Stimulated activated CD4-positive, alpha-beta T cell treated with anti-CD3 and anti-CD28 coated beads, Interleukin-1b, Interleukin-23, amount 100 ng/mL, for 24 hours (primary cell): ENCODE measurements at regions not wholly inside any gene's neighbourhood (a gene's known extent, or its start where the extent isn't known, plus 50 kb on each side); places are given as distances from the start of the nearest gene placed in this dataset.
"Not testable (repeated sequence)": the region's sequence is repeated elsewhere in the genome, so short reads cannot be mapped to it uniquely, and the experiment has no call there.

ENCODE experiments used
- DNase-seq, 4 experiments: peaks; one replicate each; pipeline ENCODE4 v3.0.0-alpha.2; 2020; ENCODE audit warnings: low read depth in 4 of 4, low spot score in 1 of 4

- no peak for DNase-seq
Observed at GRCh38 chr6:114955363-114955762, 612.5 kb upstream of the HS3ST5 start.

DNA sequence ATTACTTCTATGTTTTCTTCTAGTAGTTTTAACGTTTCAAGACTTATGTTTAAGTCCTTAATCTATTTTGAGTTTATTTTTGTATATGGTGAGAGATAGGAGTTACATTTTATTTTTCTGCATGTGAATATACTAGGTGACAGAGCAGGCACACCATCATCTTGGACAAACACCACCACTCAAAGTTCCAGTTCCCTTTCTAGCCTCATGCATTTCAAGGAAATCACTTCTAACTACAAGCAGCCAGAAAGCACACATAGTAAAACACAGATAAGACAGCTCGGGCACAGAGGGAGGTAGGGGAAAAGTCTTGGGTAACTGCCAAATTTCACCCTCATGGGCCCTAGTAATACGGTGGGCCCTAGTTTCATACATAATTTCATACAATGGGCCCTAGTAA is 609.4 kb upstream of the HS3ST5 start:
- DNase-seq, result no peak

GRCh38 chr6:114945392-114945791 is 602.6 kb upstream of the HS3ST5 start:
- no peak for DNase-seq

GRCh38 chr6:114941078-114941477 is 598.3 kb upstream of the HS3ST5 start:
- DNase-seq, result no peak

GRCh38 chr6:114940181-114940580 is 597.4 kb upstream of the HS3ST5 start:
- DNase-seq, result no peak

DNA sequence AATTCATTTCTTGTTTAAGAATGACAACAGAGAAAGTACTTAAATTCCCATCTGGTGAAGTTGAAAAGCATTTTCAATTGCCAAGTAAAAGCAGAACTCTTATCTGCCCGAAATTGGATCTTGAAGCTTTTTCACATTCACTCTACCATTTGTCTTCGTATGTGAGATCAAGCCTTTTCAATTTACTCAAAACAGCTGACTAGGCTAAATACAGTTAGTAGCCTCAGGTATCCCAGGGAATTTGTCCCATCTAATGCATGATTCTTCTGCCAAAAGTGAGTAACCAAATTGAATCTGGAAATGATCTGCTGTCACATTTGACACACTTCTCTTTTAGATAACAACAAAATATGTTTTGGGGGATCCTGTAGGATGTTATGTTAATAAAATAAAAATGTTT is 596.8 kb upstream of the HS3ST5 start:
- DNase-seq, result no peak

DNA sequence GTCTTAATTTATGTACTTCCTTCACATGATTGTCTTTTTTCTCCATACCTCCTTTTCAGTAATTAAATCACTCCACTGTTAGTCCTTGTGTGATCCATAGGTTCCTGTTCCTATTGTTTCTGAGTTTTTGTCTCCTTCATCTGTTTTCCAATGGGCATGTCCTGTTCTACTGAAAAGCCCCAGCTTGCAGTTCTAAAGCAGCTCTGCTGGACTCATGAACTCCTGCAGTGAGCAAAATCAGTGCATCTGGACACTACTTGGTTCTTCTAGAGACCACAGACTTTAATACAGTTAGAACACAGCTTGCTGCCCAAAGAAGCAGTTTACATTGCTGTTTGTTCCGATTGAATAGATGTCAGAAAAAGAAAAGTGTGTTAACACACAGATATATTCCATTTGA is 593.3 kb upstream of the HS3ST5 start:
- no peak for DNase-seq

DNA sequence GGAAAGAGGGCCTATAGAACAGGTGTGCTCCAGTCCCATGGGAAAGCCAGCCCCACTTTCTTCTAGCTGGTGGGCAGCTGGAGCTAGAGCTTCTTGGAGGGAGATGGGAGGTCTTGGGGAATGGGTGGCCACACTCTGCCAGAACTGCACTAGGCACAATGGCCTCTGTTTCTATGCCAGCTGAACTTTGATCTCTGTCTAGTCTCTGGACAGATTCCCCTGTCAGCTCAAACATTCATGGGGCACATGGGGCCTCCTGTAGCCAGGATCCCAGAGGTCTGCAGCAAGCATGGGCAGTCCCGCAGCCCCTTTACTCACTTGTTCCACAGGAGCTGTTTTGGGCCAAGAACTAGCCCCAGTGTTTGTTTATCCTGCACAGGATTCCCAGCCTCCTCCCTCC is 591.3 kb upstream of the HS3ST5 start:
- no peak for DNase-seq

- not testable (repeated sequence) for DNase-seq
Observed at GRCh38 chr6:114928731-114929130, 585.9 kb upstream of the HS3ST5 start.

- no peak for DNase-seq
Observed at GRCh38 chr6:114906096-114906495, 563.3 kb upstream of the HS3ST5 start.

DNA sequence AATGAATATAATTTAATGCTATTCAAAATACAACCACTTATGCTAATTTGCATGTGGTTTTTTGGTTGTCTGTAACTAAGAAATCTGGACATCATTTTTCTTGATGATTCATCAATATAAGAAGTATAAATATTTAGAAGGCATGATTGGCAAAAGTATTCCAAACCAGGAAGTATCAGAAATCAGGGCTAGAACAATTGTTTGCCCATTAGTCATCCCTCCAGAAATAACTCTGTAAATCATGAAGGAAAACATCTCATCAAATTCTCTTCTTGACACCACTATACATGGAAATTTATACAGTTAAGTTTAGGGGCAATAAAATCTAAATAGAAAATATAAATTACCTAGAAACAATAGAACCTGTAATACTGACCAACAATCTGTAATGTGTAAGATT is 554.7 kb upstream of the HS3ST5 start:
- DNase-seq, result no peak

DNA sequence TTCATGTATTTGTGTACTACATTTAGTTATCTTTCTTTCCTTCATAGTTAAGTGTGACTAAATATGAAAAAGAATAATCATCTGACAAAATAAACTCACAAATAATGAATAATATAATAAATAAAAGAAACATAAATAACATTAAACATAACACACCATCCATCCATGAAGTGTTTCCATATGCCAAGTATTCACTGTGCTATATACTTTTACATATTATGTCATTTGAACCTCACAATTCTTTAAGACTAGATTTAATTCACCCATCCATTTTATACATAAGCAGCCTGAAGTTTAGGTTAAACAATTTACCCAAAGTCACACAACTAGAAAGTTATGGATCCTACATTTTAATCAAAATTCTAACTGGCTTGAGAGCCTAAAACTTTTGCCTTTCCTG is 549.4 kb upstream of the HS3ST5 start:
- no peak for DNase-seq

DNA sequence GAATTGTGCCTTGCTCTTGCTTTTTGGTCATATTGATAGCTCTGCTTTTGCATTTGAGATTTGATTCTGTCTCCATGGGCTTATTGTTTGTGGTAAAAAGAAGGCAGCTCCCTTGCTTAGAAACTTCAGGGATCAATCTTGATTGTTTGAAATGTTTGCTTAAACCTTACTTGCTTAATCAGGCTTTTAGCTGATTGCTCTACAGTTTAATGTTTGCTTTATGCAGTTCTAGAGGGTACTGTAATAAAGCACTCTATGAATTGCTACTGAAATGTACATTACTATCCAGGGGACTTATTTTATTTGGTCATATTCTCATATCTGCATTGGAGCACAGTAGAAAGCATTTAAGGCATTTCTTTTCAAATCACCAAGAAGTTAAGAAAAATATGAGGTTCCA is 545.4 kb upstream of the HS3ST5 start:
- no peak for DNase-seq

GRCh38 chr6:114886670-114887436 is 544.0 kb upstream of the HS3ST5 start:
- DNase-seq, result no peak

GRCh38 chr6:114879693-114880092 is 536.9 kb upstream of the HS3ST5 start:
- no peak for DNase-seq

DNA sequence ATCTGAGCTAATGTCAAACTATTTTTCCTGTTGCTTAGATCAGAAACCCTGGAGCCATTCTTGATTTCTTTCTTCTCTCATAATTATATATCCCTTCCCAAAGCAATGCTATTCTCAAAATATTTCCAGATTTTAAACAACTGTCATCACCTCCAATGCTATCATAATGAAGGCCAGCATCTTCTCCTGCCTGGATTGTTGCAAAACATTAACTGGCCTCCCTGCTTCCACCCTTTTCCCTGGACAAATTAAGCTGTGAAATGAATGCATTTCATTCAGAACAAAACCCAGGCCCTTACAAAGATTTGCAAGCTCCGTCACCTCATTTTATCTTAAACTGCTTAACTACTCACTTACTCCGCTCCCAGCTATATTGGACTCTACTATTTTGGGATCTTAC is 535.3 kb upstream of the HS3ST5 start:
- DNase-seq, result no peak

GRCh38 chr6:114874410-114874809 is 531.6 kb upstream of the HS3ST5 start:
- DNase-seq, result no peak

DNA sequence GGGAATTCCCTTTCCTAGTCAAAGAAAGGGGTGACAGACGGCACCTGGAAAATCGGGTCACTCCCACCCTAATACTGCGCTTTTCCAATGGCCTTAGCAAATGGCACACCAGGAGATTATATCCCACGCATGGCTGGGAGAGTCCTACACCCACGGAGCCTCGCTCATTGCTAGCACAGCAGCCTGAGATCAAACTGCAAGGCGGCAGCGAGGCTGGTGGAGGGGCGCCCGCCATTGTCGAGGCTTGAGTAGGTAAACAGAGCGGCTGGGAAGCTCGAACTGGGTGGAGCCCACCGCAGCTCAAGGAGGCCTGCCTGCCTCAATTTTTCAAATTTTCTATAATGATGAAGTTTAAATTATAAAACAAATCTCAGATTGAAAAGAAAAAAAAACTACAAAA is 522.7 kb upstream of the HS3ST5 start:
- DNase-seq, result not testable (repeated sequence)

DNA sequence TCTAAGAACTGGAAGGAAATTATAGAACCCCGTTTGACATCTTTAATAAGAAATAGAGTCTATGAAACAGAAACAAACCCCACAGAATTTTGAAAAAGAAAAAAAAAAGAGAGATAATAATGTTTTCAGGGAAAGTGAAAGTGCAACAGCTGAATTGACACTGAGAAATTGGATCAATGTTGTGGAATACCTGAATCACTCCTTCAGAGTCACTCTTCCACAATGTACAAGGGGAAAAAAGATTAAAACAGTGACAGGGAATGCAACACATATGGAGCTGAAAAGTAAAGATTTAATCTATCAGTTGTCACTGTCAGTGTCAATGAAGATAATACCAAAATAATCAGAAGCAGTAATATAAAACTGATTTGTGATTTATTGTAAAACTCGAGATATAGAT is 520.8 kb upstream of the HS3ST5 start:
- DNase-seq, result no peak

DNA sequence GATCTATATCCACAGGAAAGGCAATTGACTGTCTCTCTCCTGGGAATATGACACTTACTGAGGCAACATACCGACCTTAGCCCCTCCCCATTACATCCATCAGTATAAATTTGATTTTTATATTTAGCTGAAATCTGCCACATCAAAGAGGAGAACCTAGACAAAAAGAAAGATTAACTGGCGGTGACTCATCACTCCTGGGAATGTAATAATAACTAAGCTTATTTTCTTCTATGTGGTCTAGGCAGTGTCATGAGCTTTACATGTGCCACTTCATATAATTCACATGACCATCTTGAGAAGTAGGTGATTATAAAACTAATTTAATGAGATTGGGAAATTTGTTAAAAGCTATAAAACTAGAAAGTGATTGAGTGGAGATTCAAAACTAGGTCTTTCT is 520.0 kb upstream of the HS3ST5 start:
- DNase-seq, result no peak

DNA sequence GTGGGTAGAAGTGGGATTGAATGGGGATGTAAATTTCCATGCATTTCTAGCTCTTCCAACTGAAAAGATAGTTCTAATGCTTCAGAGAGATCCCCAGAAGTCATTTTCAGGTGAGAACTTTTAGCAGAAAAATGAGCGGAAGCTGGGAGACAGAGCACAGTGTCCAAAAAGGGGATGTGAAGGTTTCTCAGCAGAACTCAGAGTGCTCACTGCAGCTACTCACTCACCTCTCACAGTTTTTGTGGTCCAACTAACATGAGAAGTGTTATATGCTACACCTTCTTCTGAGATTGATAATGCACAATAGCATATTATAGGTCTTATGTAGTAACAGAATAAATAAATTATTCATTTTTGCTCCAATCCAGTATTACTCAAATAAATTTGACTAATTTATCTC is 519.2 kb upstream of the HS3ST5 start:
- no peak for DNase-seq

- DNase-seq, result no peak
Observed at GRCh38 chr6:114844359-114844758, 501.5 kb upstream of the HS3ST5 start.

GRCh38 chr6:114839019-114839418 is 496.2 kb upstream of the HS3ST5 start:
- no peak for DNase-seq
